Muscle layer of colon (tissue), 2 donors: ENCODE measurements at regions not wholly inside any gene's neighbourhood (a gene's known extent, or its start where the extent isn't known, plus 50 kb on each side); places are given as distances from the start of the nearest gene placed in this dataset.

Experiments
- H3K27ac ChIP-seq: one replicate; pipeline ENCODE4 v1.7.0; 2013; ENCODE audit warnings: low read depth, mild to moderate bottlenecking, low read length, moderate library complexity
- H3K27me3 ChIP-seq, 2 donors: one replicate each; pipeline ENCODE4 v1.7.0; 2013; ENCODE audit warnings: low read length in 2 of 2, mild to moderate bottlenecking in 2 of 2; ENCODE audit not compliant: insufficient read depth in 2 of 2, control insufficient read depth in 1 of 2
- H3K36me3 ChIP-seq: one replicate; pipeline ENCODE4 v1.7.0; 2013; ENCODE audit warnings: mild to moderate bottlenecking, low read length; ENCODE audit not compliant: insufficient read depth
- H3K4me1 ChIP-seq: one replicate; pipeline ENCODE4 v1.7.0; 2013; ENCODE audit warnings: mild to moderate bottlenecking, low read length; ENCODE audit not compliant: insufficient read depth
- H3K4me3 ChIP-seq, 2 donors: one replicate each; pipeline ENCODE4 v1.7.0; 2013; ENCODE audit warnings: low read length in 2 of 2, low read depth in 1 of 2, mild to moderate bottlenecking in 1 of 2, moderate library complexity in 1 of 2
- H3K9ac ChIP-seq: one replicate; pipeline ENCODE4 v1.7.0; 2013; ENCODE audit warnings: low read length
- H3K9me3 ChIP-seq: one replicate; pipeline ENCODE4 v1.7.0; 2013; ENCODE audit warnings: mild to moderate bottlenecking, low read length
- donor health status: abdominal sarcoma.
- donor health status: Adenocarcinoma of cecum.

- Histone ChIP-seq H3K27ac (no peak overlapping the region), H3K9me3 (no peaks in the 10 kb centered on the region), H3K4me3 (no peak overlapping the region)
Measured at GRCh38 chr1:184905601-184906322, 68.5 kb downstream of the NIBAN1 start.

GRCh38 chr1:184903111-184903692 is 71.1 kb downstream of the NIBAN1 start:
- peaks cover 53% of the 10 kb centered on the region for H3K4me1 ChIP-seq
- no peak overlapping the region for H3K27ac ChIP-seq
- H3K36me3 ChIP-seq = peaks cover 7% of the 10 kb centered on the region
- H3K9ac ChIP-seq = no peak overlapping the region
- H3K27me3 ChIP-seq = no peaks in the 10 kb centered on the region
- H3K4me3 ChIP-seq = no peak overlapping the region
- no peaks in the 10 kb centered on the region for H3K9me3 ChIP-seq

More at GRCh38 chr1:184905601-184906322, 68.5 kb downstream of the NIBAN1 start:
- Histone ChIP-seq H3K36me3 (no peaks in the 10 kb centered on the region), H3K4me1 (peaks cover 58% of the 10 kb centered on the region), H3K9ac (no peak overlapping the region), H3K27me3 (no peaks in the 10 kb centered on the region)

GRCh38 chr1:184900507-184900906 is 73.8 kb downstream of the NIBAN1 start:
- H3K36me3 ChIP-seq = peaks cover 15% of the 10 kb centered on the region
- no peak overlapping the region for H3K27ac ChIP-seq
- no peaks in the 10 kb centered on the region for H3K27me3 ChIP-seq
- H3K9ac ChIP-seq = no peak overlapping the region
- H3K4me1 ChIP-seq = peaks cover 46% of the 10 kb centered on the region
- peak overlapping the region in 1 of 2 donors; percentile 12 for H3K4me3 ChIP-seq
- no peaks in the 10 kb centered on the region for H3K9me3 ChIP-seq

DNA sequence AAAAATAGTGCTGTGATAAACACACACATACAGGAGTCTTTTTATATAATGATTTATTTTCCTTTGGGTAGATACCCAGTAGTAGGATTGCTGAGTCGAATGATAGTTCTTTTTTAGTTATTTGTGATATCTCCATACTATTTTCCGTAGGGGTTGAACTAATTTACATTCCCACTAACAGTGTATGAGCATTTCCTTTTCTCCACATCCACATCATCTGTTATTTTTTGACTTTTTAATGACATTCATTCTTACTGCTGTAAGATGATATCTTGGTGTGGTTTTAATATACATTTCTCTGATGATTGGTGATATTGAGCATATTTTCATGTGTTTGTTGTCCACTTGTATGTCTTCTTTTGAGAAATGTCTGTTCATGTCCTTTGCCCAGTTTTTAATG is 78.3 kb downstream of the NIBAN1 start:
- H3K36me3 ChIP-seq = peaks cover 22% of the 10 kb centered on the region
- peaks cover 22% of the 10 kb centered on the region for H3K4me1 ChIP-seq
- no peaks in the 10 kb centered on the region for H3K9me3 ChIP-seq
- H3K4me3 ChIP-seq = no peak overlapping the region
- H3K9ac ChIP-seq = no peak overlapping the region
- H3K27me3 ChIP-seq = no peaks in the 10 kb centered on the region
- H3K27ac ChIP-seq = no peak overlapping the region

GRCh38 chr1:184895086-184895485 is 79.2 kb downstream of the NIBAN1 start:
- Histone ChIP-seq H3K36me3 (peaks cover 22% of the 10 kb centered on the region), H3K4me1 (peaks cover 22% of the 10 kb centered on the region), H3K4me3 (no peak overlapping the region), H3K9ac (no peak overlapping the region), H3K27me3 (no peaks in the 10 kb centered on the region), H3K9me3 (no peaks in the 10 kb centered on the region), H3K27ac (no peak overlapping the region)

DNA sequence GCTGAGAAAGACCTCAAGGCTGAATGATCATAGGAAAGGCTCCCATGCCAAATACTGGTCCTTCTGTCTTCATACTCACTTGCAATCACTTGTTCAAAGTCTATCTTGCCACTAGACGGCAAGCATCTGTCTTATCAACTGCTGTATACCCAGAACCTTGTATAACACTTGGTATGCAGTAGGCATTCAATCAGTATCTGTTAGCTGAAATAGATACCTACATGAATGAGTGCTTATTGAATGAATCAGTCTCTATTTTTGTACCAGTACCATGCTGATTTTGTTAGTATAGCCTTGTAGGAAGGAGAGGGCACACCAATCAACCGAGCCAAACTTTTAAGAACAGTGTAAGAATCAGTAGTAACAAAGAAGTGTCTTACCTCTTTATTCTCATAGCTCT is 80.6 kb downstream of the NIBAN1 start:
- H3K4me3 ChIP-seq = no peak overlapping the region
- no peaks in the 10 kb centered on the region for H3K27me3 ChIP-seq
- H3K27ac ChIP-seq = no peak overlapping the region
- peaks cover 33% of the 10 kb centered on the region for H3K4me1 ChIP-seq
- H3K9me3 ChIP-seq = no peaks in the 10 kb centered on the region
- H3K9ac ChIP-seq = no peak overlapping the region
- peaks cover 18% of the 10 kb centered on the region for H3K36me3 ChIP-seq

DNA sequence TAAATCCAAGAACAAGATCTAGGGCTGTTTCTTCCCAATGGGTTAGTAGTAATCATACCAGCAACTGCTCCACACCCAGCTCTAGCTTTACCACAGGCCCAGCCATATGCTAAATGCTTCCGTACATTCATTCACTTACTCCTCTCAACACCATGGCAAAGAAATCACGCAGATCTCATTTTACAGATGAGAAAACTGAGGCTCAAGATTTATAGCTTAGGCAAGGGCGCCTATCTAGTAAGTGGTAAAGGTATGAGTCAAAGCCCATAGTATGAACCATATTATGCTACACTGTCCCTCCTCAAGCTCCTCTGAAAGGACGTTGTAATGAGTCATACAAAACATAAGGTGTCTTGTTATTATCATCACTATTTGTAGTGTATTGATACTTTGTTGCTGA is 82.2 kb downstream of the NIBAN1 start:
- Histone ChIP-seq H3K4me1 (peaks cover 44% of the 10 kb centered on the region), H3K9me3 (no peaks in the 10 kb centered on the region), H3K27ac (no peak overlapping the region)

GRCh38 chr1:184891440-184891839 is 82.9 kb downstream of the NIBAN1 start:
- Histone ChIP-seq H3K36me3 (peaks cover 16% of the 10 kb centered on the region), H3K9me3 (no peaks in the 10 kb centered on the region), H3K27ac (no peak overlapping the region), H3K4me3 (no peak overlapping the region), H3K9ac (no peak overlapping the region), H3K4me1 (peaks cover 46% of the 10 kb centered on the region), H3K27me3 (no peaks in the 10 kb centered on the region)

More for the DNA sequence above, 82.2 kb downstream of the NIBAN1 start:
- Histone ChIP-seq H3K36me3 (peaks cover 15% of the 10 kb centered on the region), H3K9ac (no peak overlapping the region), H3K27me3 (no peaks in the 10 kb centered on the region), H3K4me3 (no peak overlapping the region)

DNA sequence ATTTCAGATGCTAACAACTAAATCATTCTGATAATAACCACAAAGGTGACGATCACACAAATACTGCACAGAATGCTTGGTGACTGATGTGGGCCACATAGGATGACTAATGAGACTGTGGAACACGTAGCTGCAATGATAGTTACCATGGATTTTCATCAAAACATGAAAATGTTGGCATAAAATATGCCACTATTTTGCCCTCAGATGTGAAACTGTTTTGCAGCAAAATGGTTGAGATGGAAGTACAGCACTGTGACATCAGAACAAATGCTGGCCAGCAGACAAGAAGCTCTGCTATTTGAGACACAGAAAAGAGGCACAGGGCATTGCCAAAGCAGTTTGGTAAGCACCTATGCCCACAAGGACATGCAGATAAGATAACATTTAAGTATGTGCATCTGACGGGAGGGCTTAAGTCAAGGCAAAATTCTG is 83.8 kb downstream of the NIBAN1 start:
- Histone ChIP-seq H3K9me3 (no peaks in the 10 kb centered on the region), H3K36me3 (peaks cover 16% of the 10 kb centered on the region), H3K4me1 (peaks cover 55% of the 10 kb centered on the region), H3K27ac (peak overlapping the region; percentile 21), H3K27me3 (no peaks in the 10 kb centered on the region), H3K9ac (no peak overlapping the region), H3K4me3 (no peak overlapping the region)

- Histone ChIP-seq H3K27ac (peak overlapping the region; percentile 21), H3K9ac (no peak overlapping the region), H3K36me3 (peaks cover 16% of the 10 kb centered on the region), H3K27me3 (no peaks in the 10 kb centered on the region), H3K9me3 (no peaks in the 10 kb centered on the region), H3K4me3 (peak overlapping the region in 1 of 2 donors; percentile 10), H3K4me1 (peaks cover 54% of the 10 kb centered on the region)
Measured at GRCh38 chr1:184889902-184890301, 84.4 kb downstream of the NIBAN1 start.

- H3K4me1 ChIP-seq = peaks cover 54% of the 10 kb centered on the region
- no peaks in the 10 kb centered on the region for H3K27me3 ChIP-seq
- H3K27ac ChIP-seq = no peak overlapping the region
- no peaks in the 10 kb centered on the region for H3K9me3 ChIP-seq
- no peak overlapping the region for H3K9ac ChIP-seq
- no peak overlapping the region for H3K4me3 ChIP-seq
- H3K36me3 ChIP-seq = peaks cover 22% of the 10 kb centered on the region
Measured at GRCh38 chr1:184889166-184889565, 85.1 kb downstream of the NIBAN1 start.

DNA sequence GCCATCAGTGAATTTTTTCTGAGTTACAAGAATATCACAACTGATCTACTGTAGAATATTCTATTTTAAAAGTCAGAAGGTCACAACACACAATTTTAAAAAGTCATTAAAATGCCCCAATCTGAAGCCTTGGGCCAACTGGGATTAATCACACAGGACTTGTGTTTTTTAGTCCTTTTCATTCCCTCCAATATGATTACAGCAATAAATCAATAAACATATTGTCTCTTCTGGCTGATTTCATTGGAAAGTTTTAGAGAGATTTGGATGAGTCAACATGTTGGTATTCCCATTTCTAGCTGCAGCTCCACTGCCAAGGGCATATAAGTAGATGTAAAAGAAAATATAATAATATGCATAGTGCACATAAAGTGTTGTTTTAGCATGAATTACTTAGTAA is 85.8 kb downstream of the NIBAN1 start:
- peaks cover 24% of the 10 kb centered on the region for H3K36me3 ChIP-seq
- H3K4me3 ChIP-seq = no peak overlapping the region
- peaks cover 59% of the 10 kb centered on the region for H3K4me1 ChIP-seq
- H3K27ac ChIP-seq = no peak overlapping the region
- H3K9me3 ChIP-seq = no peaks in the 10 kb centered on the region
- H3K9ac ChIP-seq = no peak overlapping the region
- no peaks in the 10 kb centered on the region for H3K27me3 ChIP-seq
